Lung (tissue), 11 donors: ENCODE measurements at regions not wholly inside any gene's neighbourhood (a gene's known extent, or its start where the extent isn't known, plus 50 kb on each side); places are given as distances from the start of the nearest gene placed in this dataset.

Source experiments
- ATAC-seq: fragments of 200-7000 bp; cut with Tn5 transposase; one replicate; pipeline ENCODE4 v1.9.1; 2020; ENCODE audit warnings: moderate number of reproducible peaks; ENCODE audit not compliant: insufficient read depth, low FRiP score
- DNase-seq, 3 donors: peaks; one replicate each; pipeline ENCODE4 v3.0.0-alpha.2; 2013 to 2017
- H3K27ac ChIP-seq, 2 donors: one replicate each; pipeline ENCODE4 v1.5.1; 2013; ENCODE audit warnings: mild to moderate bottlenecking in 2 of 2, moderate library complexity in 2 of 2, control low read depth in 1 of 2, inconsistent platforms in 1 of 2, low read depth in 1 of 2, low read length in 1 of 2
- H3K27me3 ChIP-seq, 3 donors: one replicate each; pipeline ENCODE4 v1.5.1; 2013; ENCODE audit warnings: low read length in 2 of 3; ENCODE audit not compliant: control insufficient read depth in 3 of 3, insufficient read depth in 3 of 3
- H3K36me3 ChIP-seq, 4 donors: one replicate each; pipeline ENCODE4 v1.5.1; 2013; ENCODE audit warnings: low read length in 4 of 4, mild to moderate bottlenecking in 1 of 4, moderate library complexity in 1 of 4; ENCODE audit not compliant: control insufficient read depth in 4 of 4, insufficient read depth in 4 of 4
- H3K4me1 ChIP-seq, 5 donors: one replicate each; pipeline ENCODE4 v1.5.1; 2013; ENCODE audit warnings: low read length in 5 of 5, mild to moderate bottlenecking in 2 of 5, moderate library complexity in 1 of 5; ENCODE audit not compliant: control insufficient read depth in 5 of 5, insufficient read depth in 5 of 5
- H3K4me3 ChIP-seq: one replicate; pipeline ENCODE4 v1.5.1; 2013; ENCODE audit warnings: mild to moderate bottlenecking, control low read depth, moderate library complexity
- H3K9ac ChIP-seq, 2 donors: one replicate each; pipeline ENCODE4 v1.5.1; 2013; ENCODE audit warnings: low read length in 2 of 2, control low read depth in 1 of 2; ENCODE audit not compliant: insufficient read depth in 1 of 2
- H3K9me3 ChIP-seq, 4 donors: one replicate each; pipeline ENCODE4 v1.5.1; 2013; ENCODE audit warnings: low read length in 3 of 4, mild to moderate bottlenecking in 1 of 4, moderate library complexity in 1 of 4; ENCODE audit not compliant: control insufficient read depth in 4 of 4, insufficient read depth in 3 of 4
- CTCF ChIP-seq: IDR thresholded peaks from 2 replicates; pipeline ENCODE4 v1.5.1; 2012; ENCODE audit warnings: mild to moderate bottlenecking; ENCODE audit errors: control extremely low read depth, extremely low read depth
- WGBS, 2 donors: extraction: QIAGEN DNeasy Blood & Tissue Kit; methylation state at CpG; one replicate each; pipeline ENCODE4 v1.1.7; 2013; 5-methylcytosine and 5-hydroxymethylcytosine counted together
- donor health status: control.
- donor health status: control.
- donor health status: Bipolar disorder and iron deficiency.
- donor health status: healthy.
- donor health status: DM: yes; HTN: yes; CAD: no.

- 45 to 67% methylated on average over 10 of the region's 10 CpGs for WGBS, 2 donors
- H3K27me3 ChIP-seq, result no peaks in the 10 kb centered on the region
- no peak overlapping the region for H3K27ac ChIP-seq
- no peak for TF ChIP-seq CTCF
- no peak for ATAC-seq
- DNase-seq, result peak; percentile 33 to 74 (median 56)
- no peak overlapping the region for H3K4me3 ChIP-seq
- no peaks in the 10 kb centered on the region for H3K9me3 ChIP-seq
- H3K36me3 ChIP-seq, result no peaks in the 10 kb centered on the region
- no peak overlapping the region for H3K9ac ChIP-seq
- H3K4me1 ChIP-seq, result peaks cover 0 to 10% (median 0%) of the 10 kb centered on the region in 5 donors
These were observed 404.1 kb upstream of the ID4 start for GRCh38 chr6:19432966-19433498.

GRCh38 chr6:19434065-19434464 lies 403.1 kb upstream of the ID4 start:
- WGBS, 2 donors, result 71 to 73% methylated on average over 2 of the region's 2 CpGs
- H3K27ac ChIP-seq, result peak overlapping the region in 1 of 2 donors; percentile 3
- no peak for TF ChIP-seq CTCF
- ATAC-seq (no peak), DNase-seq (no peak)
- H3K9ac ChIP-seq, result no peak overlapping the region
- H3K27me3 ChIP-seq, result no peaks in the 10 kb centered on the region
- no peaks in the 10 kb centered on the region for H3K9me3 ChIP-seq
- peaks cover 0 to 15% (median 2%) of the 10 kb centered on the region in 5 donors for H3K4me1 ChIP-seq
- H3K4me3 ChIP-seq, result no peak overlapping the region
- H3K36me3 ChIP-seq, result no peaks in the 10 kb centered on the region

GRCh38 chr6:19435755-19436154 lies 401.4 kb upstream of the ID4 start:
- H3K27ac ChIP-seq, result no peak overlapping the region
- H3K4me3 ChIP-seq, result no peak overlapping the region
- no peak for TF ChIP-seq CTCF
- DNase-seq (no peak), ATAC-seq (no peak)
- peaks cover 0 to 26% (median 5%) of the 10 kb centered on the region in 5 donors for H3K4me1 ChIP-seq
- H3K9ac ChIP-seq, result no peak overlapping the region
- WGBS, 2 donors, result 75 to 91% methylated on average over 3 of the region's 3 CpGs
- no peaks in the 10 kb centered on the region for H3K27me3 ChIP-seq
- H3K36me3 ChIP-seq, result no peaks in the 10 kb centered on the region
- H3K9me3 ChIP-seq, result no peaks in the 10 kb centered on the region
